Brain microvascular endothelial cell (primary cell): ENCODE measurements at regions not wholly inside any gene's neighbourhood (a gene's known extent, or its start where the extent isn't known, plus 50 kb on each side); places are given as distances from the start of the nearest gene placed in this dataset.

Experiments
- DNase-seq: peaks from one replicate; pipeline ENCODE4 v3.0.0-alpha.2; 2020
- H3K27ac ChIP-seq: fragments of 250-450 bp; sonication (Bioruptor Pico); 2 replicates; pipeline ENCODE4 v1.5.1; 2020; ENCODE audit warnings: mild to moderate bottlenecking, moderate library complexity
- H3K27me3 ChIP-seq: fragments of 250-450 bp; sonication (Bioruptor Pico); replicated peaks from 2 replicates; pipeline ENCODE4 v1.5.1; 2020; ENCODE audit warnings: mild to moderate bottlenecking
- H3K36me3 ChIP-seq: fragments of 250-450 bp; sonication (Bioruptor Pico); replicated peaks from 2 replicates; pipeline ENCODE4 v1.5.1; 2020; ENCODE audit warnings: mild to moderate bottlenecking
- H3K4me3 ChIP-seq: 2 replicates; pipeline ENCODE4 v1.5.1; 2011; ENCODE audit warnings: low read depth, mild to moderate bottlenecking, control low read depth, low read length, moderate library complexity
- in situ Hi-C: cut with HindIII; loops from 2 replicates; pipeline ENCODE4 v1.10.0; 2017; ENCODE audit warnings: low sequenced_read_pairs, low pct_ligation_motif_present
- TF ChIP-seq, protein P1 (sequence below): IDR thresholded peaks from 2 replicates; pipeline ENCODE4 v1.5.1; 2011; ENCODE audit warnings: low read depth, mild to moderate bottlenecking, moderate library complexity, low read length, control low read depth, inconsistent platforms; ENCODE audit errors: missing control alignments

DNA sequence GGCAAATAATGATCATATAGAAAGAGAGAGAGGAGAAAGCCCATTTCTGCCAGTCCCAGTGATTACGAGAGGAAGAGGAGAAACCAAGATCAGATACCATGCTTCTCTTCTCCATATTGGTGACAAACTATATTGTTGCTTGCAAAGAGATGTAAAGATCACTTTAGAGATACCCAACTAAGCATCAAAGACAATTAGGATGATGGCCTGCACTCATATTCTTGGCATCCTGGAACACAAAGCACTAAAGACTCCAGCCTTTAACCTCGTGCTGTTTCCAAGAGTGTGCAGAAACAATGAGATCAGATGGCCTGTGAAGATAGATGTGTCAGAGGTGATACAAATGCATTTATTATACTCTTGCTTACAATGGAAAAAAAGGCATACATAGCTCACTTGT is 170.7 kb upstream of the TP63 start:
- no peak overlapping the region for H3K27ac ChIP-seq
- TF ChIP-seq, protein P1, sequence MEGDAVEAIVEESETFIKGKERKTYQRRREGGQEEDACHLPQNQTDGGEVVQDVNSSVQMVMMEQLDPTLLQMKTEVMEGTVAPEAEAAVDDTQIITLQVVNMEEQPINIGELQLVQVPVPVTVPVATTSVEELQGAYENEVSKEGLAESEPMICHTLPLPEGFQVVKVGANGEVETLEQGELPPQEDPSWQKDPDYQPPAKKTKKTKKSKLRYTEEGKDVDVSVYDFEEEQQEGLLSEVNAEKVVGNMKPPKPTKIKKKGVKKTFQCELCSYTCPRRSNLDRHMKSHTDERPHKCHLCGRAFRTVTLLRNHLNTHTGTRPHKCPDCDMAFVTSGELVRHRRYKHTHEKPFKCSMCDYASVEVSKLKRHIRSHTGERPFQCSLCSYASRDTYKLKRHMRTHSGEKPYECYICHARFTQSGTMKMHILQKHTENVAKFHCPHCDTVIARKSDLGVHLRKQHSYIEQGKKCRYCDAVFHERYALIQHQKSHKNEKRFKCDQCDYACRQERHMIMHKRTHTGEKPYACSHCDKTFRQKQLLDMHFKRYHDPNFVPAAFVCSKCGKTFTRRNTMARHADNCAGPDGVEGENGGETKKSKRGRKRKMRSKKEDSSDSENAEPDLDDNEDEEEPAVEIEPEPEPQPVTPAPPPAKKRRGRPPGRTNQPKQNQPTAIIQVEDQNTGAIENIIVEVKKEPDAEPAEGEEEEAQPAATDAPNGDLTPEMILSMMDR: no peak
- no peaks in the 10 kb centered on the region for H3K36me3 ChIP-seq
- in situ Hi-C loops: no loop called here
- no peaks in the 10 kb centered on the region for H3K27me3 ChIP-seq
- no peak for DNase-seq
- no peak overlapping the region for H3K4me3 ChIP-seq

DNA sequence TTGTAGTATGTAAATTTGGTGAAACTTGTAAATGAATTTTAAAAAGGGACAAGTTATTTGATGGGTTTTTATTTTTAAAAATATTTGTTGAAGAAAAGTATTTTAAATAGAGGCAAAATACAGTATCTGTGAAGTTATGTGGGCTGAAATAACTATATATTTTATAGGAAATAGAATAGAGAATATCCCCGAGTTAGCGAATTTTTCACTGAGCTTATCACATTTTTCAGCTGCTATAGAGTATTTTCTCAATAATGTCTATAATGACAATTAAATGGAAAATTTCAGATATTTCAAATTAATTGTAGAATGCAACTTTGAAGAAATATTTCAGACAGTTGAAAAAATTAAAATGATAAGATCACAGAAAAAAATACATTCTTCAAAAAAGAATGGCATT is 166.4 kb upstream of the TP63 start:
- DNase-seq: no peak
- Histone ChIP-seq H3K27me3 (no peaks in the 10 kb centered on the region), H3K27ac (no peak overlapping the region), H3K36me3 (no peaks in the 10 kb centered on the region), H3K4me3 (no peak overlapping the region)
- in situ Hi-C loops: no loop called here
- TF ChIP-seq, protein P1: no peak

DNA sequence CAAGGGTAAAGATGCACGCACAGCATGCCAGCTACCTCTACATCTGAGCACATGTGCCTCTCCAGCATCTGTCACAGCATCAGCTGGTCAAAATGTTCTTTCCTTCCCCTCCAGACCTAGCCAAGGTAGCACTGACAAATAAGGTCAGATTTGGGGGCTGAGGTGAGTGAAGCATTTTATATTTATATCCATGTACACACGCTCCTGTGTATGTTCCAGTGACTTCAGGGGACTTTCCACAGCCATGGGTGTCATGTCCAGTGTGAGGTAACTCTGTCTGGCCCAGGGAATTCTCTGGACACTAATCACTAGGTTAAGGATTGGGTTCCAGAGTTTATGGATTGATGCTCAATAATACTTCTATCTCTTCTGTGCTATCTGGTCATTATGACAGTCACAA is 165.2 kb upstream of the TP63 start:
- no peaks in the 10 kb centered on the region for H3K27me3 ChIP-seq
- no peaks in the 10 kb centered on the region for H3K36me3 ChIP-seq
- TF ChIP-seq, protein P1: no peak
- in situ Hi-C loops: no loop called here
- no peak overlapping the region for H3K4me3 ChIP-seq
- H3K27ac ChIP-seq: no peak overlapping the region
- DNase-seq: no peak

GRCh38 chr3:189467451-189467850 is 163.7 kb upstream of the TP63 start:
- TF ChIP-seq, protein P1: no peak
- no peak for DNase-seq
- no peaks in the 10 kb centered on the region for H3K36me3 ChIP-seq
- H3K4me3 ChIP-seq: no peak overlapping the region
- no peaks in the 10 kb centered on the region for H3K27me3 ChIP-seq
- in situ Hi-C loops: no loop called here
- H3K27ac ChIP-seq: no peak overlapping the region

GRCh38 chr3:189474944-189475343 is 156.2 kb upstream of the TP63 start:
- no peak for DNase-seq
- TF ChIP-seq, protein P1: no peak
- no peaks in the 10 kb centered on the region for H3K27me3 ChIP-seq
- H3K4me3 ChIP-seq: no peak overlapping the region
- no peaks in the 10 kb centered on the region for H3K36me3 ChIP-seq
- in situ Hi-C loops: no loop called here
- no peak overlapping the region for H3K27ac ChIP-seq

- TF ChIP-seq, protein P1: no peak
- no peak for DNase-seq
- Histone ChIP-seq H3K27ac (no peak overlapping the region), H3K27me3 (no peaks in the 10 kb centered on the region), H3K4me3 (no peak overlapping the region), H3K36me3 (no peaks in the 10 kb centered on the region)
- in situ Hi-C loops: no loop called here
These were observed 153.6 kb upstream of the TP63 start for GRCh38 chr3:189477614-189478013.
